Gastrocnemius medialis (tissue), 4 donors: ENCODE measurements at regions not wholly inside any gene's neighbourhood (a gene's known extent, or its start where the extent isn't known, plus 50 kb on each side); places are given as distances from the start of the nearest gene placed in this dataset.

ENCODE experiments used
- POLR2A ChIP-seq, 2 donors: fragments of 450-650 bp; IDR thresholded peaks; one replicate each; pipeline ENCODE4 v1.6.1; 2017; ENCODE audit warnings: antibody characterized with exemption in 2 of 2, mild to moderate bottlenecking in 2 of 2, moderate library complexity in 2 of 2
- TF ChIP-seq, protein P1 (sequence below), 5 experiments: fragments of 450-650 bp in 3 of 5; fragments of 200-600 bp in 2 of 5; sonication (generic) in 2 of 5; IDR thresholded peaks in 4 of 5; conservative IDR thresholded peaks in 1 of 5; 1 replicate in 4 of 5; 2 replicates in 1 of 5; pipeline ENCODE4 v1.5.1; 2016 to 2019; ENCODE audit warnings: antibody characterized with exemption in 5 of 5, mild to moderate bottlenecking in 3 of 5, moderate library complexity in 3 of 5

DNA sequence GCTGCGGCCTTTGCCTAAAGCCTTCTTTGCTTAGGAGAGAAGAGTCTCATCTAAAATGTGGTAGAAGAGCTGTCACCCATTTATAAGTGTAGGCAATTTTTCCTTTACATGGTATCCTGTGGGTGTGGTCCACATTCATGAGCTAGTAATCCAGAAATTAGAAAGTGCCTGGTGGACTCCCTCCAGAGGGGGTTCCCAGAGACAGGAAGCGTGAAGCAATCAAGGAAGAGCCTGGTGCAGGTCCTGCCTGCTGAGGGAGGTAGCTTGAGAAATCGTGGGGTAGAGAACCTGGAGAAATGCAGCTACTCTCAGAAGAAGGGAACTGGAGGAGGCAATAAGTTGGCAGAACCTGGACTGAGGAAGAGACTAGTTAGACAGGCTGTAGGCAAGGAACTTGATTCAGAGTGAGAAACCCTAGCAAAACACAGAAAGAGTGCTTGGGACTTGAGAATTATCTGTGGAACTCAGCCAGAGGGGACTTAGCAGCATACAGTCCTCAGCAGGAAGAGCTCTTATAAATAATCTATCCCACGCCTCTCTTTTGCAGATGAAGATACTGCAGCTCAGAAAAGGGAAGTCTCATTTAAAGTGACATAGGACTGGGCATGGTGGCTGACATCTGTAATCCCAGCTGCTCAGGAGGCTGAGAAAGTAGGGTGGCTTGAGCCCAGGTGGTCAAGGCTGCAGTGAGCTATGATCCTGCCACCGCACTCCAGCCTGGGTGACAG, 182.4 kb upstream of the CCND2 start:
- no peak for TF ChIP-seq POLR2A (IDR thresholded peaks at IDR 0.05)
- TF ChIP-seq, protein P1, sequence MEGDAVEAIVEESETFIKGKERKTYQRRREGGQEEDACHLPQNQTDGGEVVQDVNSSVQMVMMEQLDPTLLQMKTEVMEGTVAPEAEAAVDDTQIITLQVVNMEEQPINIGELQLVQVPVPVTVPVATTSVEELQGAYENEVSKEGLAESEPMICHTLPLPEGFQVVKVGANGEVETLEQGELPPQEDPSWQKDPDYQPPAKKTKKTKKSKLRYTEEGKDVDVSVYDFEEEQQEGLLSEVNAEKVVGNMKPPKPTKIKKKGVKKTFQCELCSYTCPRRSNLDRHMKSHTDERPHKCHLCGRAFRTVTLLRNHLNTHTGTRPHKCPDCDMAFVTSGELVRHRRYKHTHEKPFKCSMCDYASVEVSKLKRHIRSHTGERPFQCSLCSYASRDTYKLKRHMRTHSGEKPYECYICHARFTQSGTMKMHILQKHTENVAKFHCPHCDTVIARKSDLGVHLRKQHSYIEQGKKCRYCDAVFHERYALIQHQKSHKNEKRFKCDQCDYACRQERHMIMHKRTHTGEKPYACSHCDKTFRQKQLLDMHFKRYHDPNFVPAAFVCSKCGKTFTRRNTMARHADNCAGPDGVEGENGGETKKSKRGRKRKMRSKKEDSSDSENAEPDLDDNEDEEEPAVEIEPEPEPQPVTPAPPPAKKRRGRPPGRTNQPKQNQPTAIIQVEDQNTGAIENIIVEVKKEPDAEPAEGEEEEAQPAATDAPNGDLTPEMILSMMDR (IDR thresholded peaks at IDR 0.05 in 4 of 5, conservative IDR thresholded peaks at IDR 0.05 in 1 of 5): no peak
